GM19351 (cell line): ENCODE measurements at regions not wholly inside any gene's neighbourhood (a gene's known extent, or its start where the extent isn't known, plus 50 kb on each side); places are given as distances from the start of the nearest gene placed in this dataset.

Experiments
- ATAC-seq: cut with Tn5 transposase; IDR thresholded peaks from one replicate; pipeline ENCODE4 v1.9.1; 2021; ENCODE audit warnings: mild to moderate bottlenecking, moderate library complexity; ENCODE audit not compliant: unreplicated experiment

- no peak for ATAC-seq
Observed at GRCh38 chr10:108753326-108753725, 1170.0 kb downstream of the XPNPEP1 start.

DNA sequence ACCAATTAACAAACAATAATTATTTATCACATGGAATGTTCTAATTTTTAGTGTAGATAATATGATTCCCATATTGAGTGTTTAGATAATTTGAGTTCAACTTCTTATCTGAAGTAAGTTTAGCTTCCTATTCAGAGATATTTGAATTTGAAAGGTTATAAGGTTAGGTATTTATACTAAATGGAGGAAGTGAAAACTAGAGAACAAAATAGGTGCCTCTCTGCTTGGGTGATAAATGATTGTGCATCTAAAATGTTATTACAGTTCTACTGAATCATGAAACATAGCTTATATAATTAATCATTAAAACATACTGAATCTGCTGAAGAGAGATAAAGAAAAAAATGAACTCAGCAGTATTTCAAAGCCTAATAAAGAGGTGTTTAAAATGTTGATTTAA is 1174.3 kb downstream of the XPNPEP1 start:
- ATAC-seq = peak; percentile 74

- no peak for ATAC-seq
Observed at GRCh38 chr10:108736111-108736510, 1187.2 kb downstream of the XPNPEP1 start.

- ATAC-seq = no peak
Observed at GRCh38 chr10:108735380-108735779, 1187.9 kb downstream of the XPNPEP1 start.

DNA sequence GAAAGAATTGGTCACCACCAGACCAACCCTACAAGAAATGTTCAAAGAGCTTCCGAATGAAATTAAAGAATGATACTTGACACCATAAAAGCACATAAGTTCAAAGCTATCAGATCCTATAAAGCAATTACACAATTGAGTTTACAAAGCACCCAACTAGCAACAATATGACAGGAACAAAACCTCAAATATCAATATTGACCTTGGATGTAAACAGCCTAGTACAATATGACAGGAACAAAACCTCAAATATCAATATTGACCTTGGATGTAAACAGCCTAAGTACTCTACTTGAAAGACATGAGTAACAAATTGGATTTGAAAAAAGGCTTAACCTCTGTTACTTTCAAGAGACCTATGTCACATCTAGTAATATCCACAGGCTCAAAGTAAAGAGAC is 1201.4 kb downstream of the XPNPEP1 start:
- no peak for ATAC-seq

DNA sequence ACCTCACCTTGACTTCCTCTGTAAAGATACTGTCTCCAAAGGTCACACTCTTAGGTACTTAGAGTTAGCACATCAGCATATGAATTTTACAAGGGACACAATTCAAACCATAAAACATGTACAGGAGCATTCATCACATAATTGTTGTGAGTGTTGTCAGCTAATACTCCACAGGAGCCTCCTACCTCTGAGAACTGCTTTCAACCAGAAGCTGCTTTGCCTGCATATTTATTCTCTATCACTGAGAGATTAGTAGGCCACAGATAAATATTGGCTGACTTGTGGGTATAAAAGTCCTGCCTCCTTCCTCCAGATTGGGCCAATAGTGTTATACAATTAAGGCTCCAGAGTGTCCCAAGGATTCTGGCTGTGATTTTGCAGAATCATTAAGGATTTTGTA is 1207.0 kb downstream of the XPNPEP1 start:
- ATAC-seq = no peak

DNA sequence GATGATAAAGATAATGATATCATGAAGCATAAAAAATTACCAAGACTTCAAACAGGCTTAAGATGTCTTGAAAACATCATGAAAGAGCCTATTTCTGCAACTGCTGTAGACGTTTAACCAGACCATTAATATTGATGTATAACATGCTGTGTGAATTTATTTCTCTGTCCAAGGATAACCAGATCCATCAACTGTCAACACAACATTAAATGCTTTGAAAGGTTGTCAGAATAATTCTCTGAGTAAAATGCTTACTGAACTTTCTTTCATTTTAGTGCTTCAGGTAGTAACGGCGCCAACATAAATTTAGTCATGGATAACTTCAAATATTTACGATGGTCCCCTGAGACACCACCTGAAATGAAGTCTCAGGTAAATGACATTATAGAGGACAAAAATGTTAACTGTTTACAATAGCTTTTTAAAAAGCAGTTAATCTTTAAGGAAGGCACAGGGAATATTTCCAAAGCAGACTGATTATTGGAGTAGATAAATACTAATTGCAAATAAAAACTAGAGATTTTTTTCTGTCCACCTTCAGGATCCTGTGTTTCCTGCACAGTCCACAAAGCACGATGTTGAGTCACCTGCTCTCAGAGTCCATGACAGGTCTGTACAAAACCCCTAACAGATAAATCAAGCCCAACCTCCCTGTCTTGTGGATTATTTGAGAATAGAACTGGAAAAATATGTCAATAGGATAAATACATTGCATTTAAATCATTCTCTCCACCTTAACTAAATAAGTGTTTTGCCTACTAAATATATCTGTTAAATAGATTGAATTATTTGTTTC is 1213.2 kb downstream of the XPNPEP1 start:
- no peak for ATAC-seq

DNA sequence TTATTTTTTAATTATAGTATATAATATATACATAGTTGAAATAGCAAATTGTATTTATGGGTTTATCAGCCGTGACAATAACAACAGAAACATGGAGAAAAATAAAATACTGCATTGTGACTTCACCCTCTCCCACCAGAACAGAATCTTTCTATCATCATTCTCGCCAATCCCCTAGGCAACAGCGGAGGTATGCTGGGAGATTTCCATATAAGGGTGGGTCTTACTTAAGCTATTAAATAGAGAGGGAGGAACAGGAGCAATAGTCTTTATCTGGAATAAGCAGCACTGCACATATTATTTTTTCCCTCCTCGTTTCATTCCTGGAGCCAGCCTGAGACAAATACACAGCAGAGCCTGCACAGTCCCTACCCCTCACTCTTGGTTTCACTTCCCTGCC is 1214.9 kb downstream of the XPNPEP1 start:
- no peak for ATAC-seq

DNA sequence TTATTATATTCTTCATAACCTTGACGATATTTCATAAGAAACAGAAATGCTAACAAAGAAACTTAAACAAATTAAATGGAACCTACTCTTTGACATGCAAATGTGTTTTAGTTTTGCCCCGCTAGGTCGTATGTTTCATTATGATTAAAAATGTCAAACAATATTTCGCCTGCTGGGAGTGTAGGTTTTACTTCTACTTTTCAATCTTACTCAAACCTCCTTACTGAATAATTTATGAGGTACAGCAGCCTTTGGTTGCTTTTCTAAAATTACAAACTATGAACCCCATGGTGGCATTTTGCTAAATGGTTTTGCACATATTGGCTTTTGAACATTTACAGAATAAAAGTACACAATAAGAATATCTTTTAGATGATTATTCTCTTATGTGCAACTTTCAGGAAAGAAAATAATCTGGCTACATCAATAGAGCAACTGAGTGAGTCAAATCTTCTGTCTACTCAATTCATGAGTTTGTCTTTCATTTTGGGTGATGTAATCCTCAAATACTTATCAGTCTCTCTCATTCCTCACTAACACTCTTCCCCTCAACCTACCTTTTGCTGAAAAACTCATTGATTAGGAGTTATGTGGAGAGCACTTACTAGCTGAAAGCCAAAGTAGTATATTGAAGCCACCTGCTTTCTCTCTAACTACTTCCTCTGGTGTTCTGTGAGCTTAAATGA is 1226.4 kb downstream of the XPNPEP1 start:
- ATAC-seq = peak; percentile 93

DNA sequence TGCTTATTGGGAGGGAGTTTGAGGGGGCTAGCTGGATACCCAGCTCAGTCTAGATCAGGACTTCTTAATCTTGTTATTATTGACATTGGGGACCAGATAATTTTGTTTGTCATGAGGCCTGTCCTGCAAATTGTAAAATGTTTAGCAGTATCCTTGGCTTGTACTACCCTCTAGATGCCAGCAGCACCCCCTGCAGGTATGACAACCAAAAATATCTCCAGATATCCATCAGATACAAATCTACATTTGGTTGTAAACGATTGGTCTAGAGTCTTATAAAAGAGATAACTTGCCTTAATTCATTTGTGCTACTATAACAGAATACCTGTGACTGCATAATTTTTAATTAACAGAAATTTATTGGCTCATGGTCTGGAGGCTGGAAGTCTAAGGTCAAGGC is 1232.2 kb downstream of the XPNPEP1 start:
- no peak for ATAC-seq

- ATAC-seq = no peak
Observed at GRCh38 chr10:108690530-108690929, 1232.8 kb downstream of the XPNPEP1 start.

- no peak for ATAC-seq
Observed at GRCh38 chr10:108689891-108690290, 1233.4 kb downstream of the XPNPEP1 start.

- ATAC-seq = peak; percentile 62
Observed at GRCh38 chr10:108688314-108688713, 1235.0 kb downstream of the XPNPEP1 start.

GRCh38 chr10:108685863-108686531 is 1237.3 kb downstream of the XPNPEP1 start:
- no peak for ATAC-seq

DNA sequence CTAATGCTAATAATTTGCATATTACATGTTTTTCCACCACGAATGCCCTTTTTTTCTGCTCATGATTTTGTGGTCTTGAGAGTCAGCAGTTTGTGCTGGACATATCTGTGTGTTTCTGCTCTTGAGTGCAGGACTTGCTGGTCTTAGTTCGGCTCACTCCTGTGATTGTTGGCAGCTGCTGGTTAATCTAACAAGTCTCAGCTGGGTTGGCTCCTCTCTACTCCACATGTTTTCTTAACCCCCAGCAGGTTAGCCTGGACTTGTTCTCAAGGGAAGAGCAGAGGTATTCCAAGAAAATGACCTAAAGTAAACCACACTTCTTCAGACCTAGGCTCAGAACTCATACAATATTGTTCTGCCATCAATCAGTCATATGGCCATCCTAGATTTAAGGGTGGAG is 1238.9 kb downstream of the XPNPEP1 start:
- ATAC-seq = no peak

DNA sequence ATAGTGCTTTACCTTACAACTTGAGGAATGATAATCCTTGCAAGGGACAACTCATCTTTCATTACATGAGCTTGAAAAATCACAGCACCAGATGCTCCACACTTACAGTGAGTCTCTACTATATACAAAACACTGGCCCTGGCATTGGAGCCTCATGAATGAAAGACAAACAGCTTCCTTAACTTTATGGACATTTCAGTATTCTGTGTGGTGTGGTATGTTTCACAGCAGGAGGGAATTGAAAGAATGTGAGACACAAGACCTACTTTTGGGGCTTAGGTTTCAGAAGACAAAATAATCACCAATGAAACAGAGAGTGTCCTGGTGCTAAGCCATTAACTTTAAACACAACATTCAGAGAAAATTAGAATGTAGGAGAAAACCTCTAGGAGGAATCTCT is 1249.6 kb downstream of the XPNPEP1 start:
- no peak for ATAC-seq

- no peak for ATAC-seq
Observed at GRCh38 chr10:108663587-108663986, 1259.7 kb downstream of the XPNPEP1 start.

- no peak for ATAC-seq
Observed at GRCh38 chr10:108662975-108663374, 1260.3 kb downstream of the XPNPEP1 start.

DNA sequence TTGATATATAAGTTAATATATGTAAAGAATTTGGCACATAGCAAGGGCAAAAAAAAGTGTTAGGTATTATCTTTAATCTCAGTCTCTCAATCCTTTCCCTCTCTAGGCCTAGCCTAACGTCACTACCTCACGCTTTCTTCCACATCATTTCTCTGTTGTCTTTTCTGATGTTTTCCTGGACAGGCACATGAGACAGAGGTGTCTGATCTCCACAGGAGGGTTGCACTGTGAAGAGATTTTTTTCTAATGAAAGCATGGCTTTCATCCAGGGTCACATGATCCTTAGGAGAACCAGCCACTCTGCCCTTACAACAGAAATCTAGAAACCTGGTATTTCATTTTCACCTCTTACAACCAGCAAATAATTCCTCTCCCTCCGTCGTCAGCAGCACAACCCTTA is 1268.3 kb downstream of the XPNPEP1 start:
- ATAC-seq = no peak

- ATAC-seq = no peak
Observed at GRCh38 chr10:108653531-108653930, 1269.8 kb downstream of the XPNPEP1 start.

- ATAC-seq = no peak
Observed at GRCh38 chr10:108639010-108639409, 1284.3 kb downstream of the XPNPEP1 start.

DNA sequence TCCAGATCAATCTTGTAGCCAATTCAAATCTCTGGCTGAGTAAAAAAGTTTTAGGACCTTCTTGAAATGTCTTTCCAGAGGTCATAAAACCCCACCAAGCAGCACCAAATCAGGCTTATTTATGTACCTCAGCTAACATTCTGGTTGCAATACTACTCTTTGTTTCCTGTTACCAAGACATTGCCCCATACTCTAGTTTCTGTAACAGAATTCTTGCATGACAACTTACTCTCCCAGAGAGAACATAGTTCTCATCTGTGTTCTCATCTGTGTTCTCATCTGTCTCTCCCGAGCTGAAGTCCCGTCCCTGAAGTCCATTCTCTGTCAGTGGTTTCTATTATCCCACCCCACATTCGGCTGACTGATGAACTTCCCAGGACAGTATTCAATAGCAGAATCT is 1285.1 kb downstream of the XPNPEP1 start:
- ATAC-seq = no peak
